Hepatocyte (in vitro differentiated cells): ENCODE measurements at regions not wholly inside any gene's neighbourhood (a gene's known extent, or its start where the extent isn't known, plus 50 kb on each side); places are given as distances from the start of the nearest gene placed in this dataset.

Source experiments
- DNase-seq: peaks from one replicate; pipeline ENCODE4 v3.0.0-alpha.2; 2016; ENCODE audit warnings: low spot score
- H2AFZ ChIP-seq: fragments of 200-600 bp; sonication (generic); 2 replicates; pipeline ENCODE4 v1.6.0; 2016; ENCODE audit warnings: antibody characterized with exemption, mild to moderate bottlenecking
- H3K27ac ChIP-seq: fragments of 200-600 bp; sonication (generic); 2 replicates; pipeline ENCODE4 v1.5.1; 2016; ENCODE audit warnings: mild to moderate bottlenecking
- H3K27me3 ChIP-seq: fragments of 200-600 bp; sonication (generic); 2 replicates; pipeline ENCODE4 v1.6.1; 2016
- H3K36me3 ChIP-seq: fragments of 200-600 bp; sonication (generic); replicated peaks from 2 replicates; pipeline ENCODE4 v1.5.1; 2016; ENCODE audit warnings: low read depth; ENCODE audit not compliant: insufficient read depth
- H3K4me1 ChIP-seq: fragments of 200-600 bp; sonication (generic); 2 replicates; pipeline ENCODE4 v1.5.1; 2016; ENCODE audit warnings: mild to moderate bottlenecking, moderate library complexity; ENCODE audit not compliant: insufficient read depth
- H3K4me2 ChIP-seq: fragments of 200-600 bp; sonication (generic); 2 replicates; pipeline ENCODE4 v1.6.0; 2016
- H3K4me3 ChIP-seq: fragments of 200-600 bp; sonication (generic); 2 replicates; pipeline ENCODE4 v1.5.1; 2016; ENCODE audit warnings: mild to moderate bottlenecking
- H3K79me2 ChIP-seq: fragments of 200-600 bp; sonication (generic); 2 replicates; pipeline ENCODE4 v1.6.0; 2017; ENCODE audit warnings: mild to moderate bottlenecking
- H3K9me2 ChIP-seq: fragments of 200-600 bp; sonication (generic); replicated peaks from 2 replicates; pipeline ENCODE4 v1.6.0; 2017; ENCODE audit warnings: mild to moderate bottlenecking; ENCODE audit not compliant: insufficient read depth
- H3K9me3 ChIP-seq: fragments of 200-600 bp; sonication (generic); 2 replicates; pipeline ENCODE4 v1.5.1; 2016; ENCODE audit warnings: low read depth, mild to moderate bottlenecking
- H4K20me1 ChIP-seq: fragments of 200-600 bp; sonication (generic); 2 replicates; pipeline ENCODE4 v1.6.0; 2016; ENCODE audit warnings: mild to moderate bottlenecking; ENCODE audit not compliant: insufficient read depth, poor library complexity, severe bottlenecking
- CTCF ChIP-seq: fragments of 200-600 bp; sonication (generic); IDR thresholded peaks from 2 replicates; pipeline ENCODE4 v1.5.1; 2016; ENCODE audit warnings: antibody characterized with exemption, mild to moderate bottlenecking; ENCODE audit not compliant: poor library complexity
- EZH2 ChIP-seq: fragments of 200-600 bp; sonication (generic); IDR thresholded peaks from 2 replicates; pipeline ENCODE4 v1.6.1; 2016; ENCODE audit warnings: antibody characterized with exemption, mild to moderate bottlenecking, borderline replicate concordance
- EZH2phosphoT487 ChIP-seq: fragments of 200-600 bp; sonication (generic); IDR thresholded peaks from one replicate; pipeline ENCODE4 v1.6.1; 2018; ENCODE audit warnings: antibody characterized with exemption, mild to moderate bottlenecking, low read depth, moderate library complexity; ENCODE audit not compliant: unreplicated experiment, severe bottlenecking
- WGBS: methylation state at CpG from one replicate; pipeline ENCODE4 v1.1.6; 2016; ENCODE audit warnings: low lambda C conversion rate; ENCODE audit errors: missing lambda C conversion rate; 5-methylcytosine and 5-hydroxymethylcytosine counted together

GRCh38 chr19:28334419-28334818 lies 878.5 kb downstream of the UQCRFS1 start:
- no peaks in the 10 kb centered on the region for H3K27me3 ChIP-seq
- H3K4me1 ChIP-seq = no peaks in the 10 kb centered on the region
- H3K27ac ChIP-seq = no peak overlapping the region
- DNase-seq = no peak
- WGBS = 89% methylated on average over 4 of the region's 4 CpGs
- no peak for TF ChIP-seq CTCF
- TF ChIP-seq EZH2 = no peak
- no peak for TF ChIP-seq EZH2phosphoT487
- H3K9me2 ChIP-seq = no peaks in the 10 kb centered on the region
- H3K79me2 ChIP-seq = no peaks in the 10 kb centered on the region
- no peak overlapping the region for H2AFZ ChIP-seq
- H3K36me3 ChIP-seq = no peaks in the 10 kb centered on the region
- no peak overlapping the region for H3K4me2 ChIP-seq
- H3K4me3 ChIP-seq = no peak overlapping the region
- no peaks in the 10 kb centered on the region for H4K20me1 ChIP-seq
- H3K9me3 ChIP-seq = no peaks in the 10 kb centered on the region

DNA sequence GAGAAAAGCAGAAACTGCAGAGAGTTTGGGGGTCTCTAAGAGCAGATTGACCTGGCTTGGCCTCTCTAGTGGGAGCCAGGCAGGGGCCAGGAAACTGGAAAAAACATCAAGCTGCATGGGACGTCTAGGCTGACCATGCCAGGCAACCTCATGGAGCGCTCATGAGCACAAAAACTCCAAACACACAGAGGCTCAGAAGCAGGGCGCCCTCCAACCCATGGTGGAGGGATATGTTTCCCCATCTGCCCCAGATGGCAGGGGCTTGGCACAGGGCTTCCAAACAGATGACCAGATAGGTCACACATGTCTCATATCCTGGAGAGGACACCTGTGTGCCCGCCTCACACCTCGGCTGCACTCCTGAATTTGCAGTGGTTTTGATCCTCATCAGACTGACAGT lies 879.0 kb downstream of the UQCRFS1 start:
- TF ChIP-seq EZH2phosphoT487 = no peak
- no peak for TF ChIP-seq EZH2
- TF ChIP-seq CTCF = no peak
- 85% methylated on average over 5 of the region's 5 CpGs for WGBS
- H3K4me3 ChIP-seq = no peak overlapping the region
- no peak overlapping the region for H3K27ac ChIP-seq
- H3K9me3 ChIP-seq = no peaks in the 10 kb centered on the region
- no peak overlapping the region for H2AFZ ChIP-seq
- no peaks in the 10 kb centered on the region for H3K36me3 ChIP-seq
- no peak overlapping the region for H3K4me2 ChIP-seq
- H3K9me2 ChIP-seq = no peaks in the 10 kb centered on the region
- H3K4me1 ChIP-seq = no peaks in the 10 kb centered on the region
- no peaks in the 10 kb centered on the region for H3K27me3 ChIP-seq
- DNase-seq = no peak
- H3K79me2 ChIP-seq = no peaks in the 10 kb centered on the region
- no peaks in the 10 kb centered on the region for H4K20me1 ChIP-seq

DNA sequence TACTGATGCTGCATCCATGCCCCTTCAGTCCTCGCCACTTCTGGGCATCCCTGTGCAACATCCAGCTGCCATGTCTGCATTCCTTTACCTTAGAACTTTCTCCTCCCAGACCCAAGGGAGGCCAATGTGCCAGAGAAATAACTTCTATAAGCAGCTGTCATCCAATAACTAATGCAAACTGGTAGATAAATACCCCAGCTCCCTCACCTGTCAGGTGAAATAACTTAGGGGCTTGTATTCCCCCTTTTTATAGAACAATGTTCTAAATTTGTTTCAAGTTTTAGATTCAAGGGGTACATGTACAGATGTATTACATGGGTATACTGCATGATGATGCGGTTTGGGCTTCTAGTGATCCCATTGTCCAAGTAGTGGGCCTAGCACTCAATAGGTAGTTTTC lies 880.1 kb downstream of the UQCRFS1 start:
- no peak overlapping the region for H3K27ac ChIP-seq
- no peaks in the 10 kb centered on the region for H3K79me2 ChIP-seq
- no peaks in the 10 kb centered on the region for H3K36me3 ChIP-seq
- H3K9me3 ChIP-seq = no peaks in the 10 kb centered on the region
- no peak for TF ChIP-seq EZH2phosphoT487
- no peak for TF ChIP-seq EZH2
- TF ChIP-seq CTCF = no peak
- H3K27me3 ChIP-seq = no peaks in the 10 kb centered on the region
- H4K20me1 ChIP-seq = no peaks in the 10 kb centered on the region
- no peaks in the 10 kb centered on the region for H3K9me2 ChIP-seq
- no peak for DNase-seq
- no peak overlapping the region for H3K4me2 ChIP-seq
- H3K4me1 ChIP-seq = no peaks in the 10 kb centered on the region
- 98% methylated on average over 2 of the region's 2 CpGs for WGBS
- H2AFZ ChIP-seq = no peak overlapping the region
- no peak overlapping the region for H3K4me3 ChIP-seq

GRCh38 chr19:28332351-28332750 lies 880.6 kb downstream of the UQCRFS1 start:
- Histone ChIP-seq H3K79me2 (no peaks in the 10 kb centered on the region), H3K27ac (no peak overlapping the region), H4K20me1 (no peaks in the 10 kb centered on the region), H3K27me3 (no peaks in the 10 kb centered on the region), H3K9me3 (no peaks in the 10 kb centered on the region), H3K4me3 (no peak overlapping the region), H3K9me2 (no peaks in the 10 kb centered on the region), H3K36me3 (no peaks in the 10 kb centered on the region), H3K4me1 (no peaks in the 10 kb centered on the region), H3K4me2 (no peak overlapping the region), H2AFZ (no peak overlapping the region)
- DNase-seq = no peak
- no peak for TF ChIP-seq EZH2
- no peak for TF ChIP-seq CTCF
- no peak for TF ChIP-seq EZH2phosphoT487
- 65% methylated on average over 3 of the region's 3 CpGs for WGBS
